ENCODE measurements at regions not wholly inside any gene's neighbourhood (a gene's known extent, or its start where the extent isn't known, plus 50 kb on each side); places are given as distances from the start of the nearest gene placed in this dataset.
"Not testable (repeated sequence)": the region's sequence is repeated elsewhere in the genome, so short reads cannot be mapped to it uniquely, and the experiment has no call there.

DNA sequence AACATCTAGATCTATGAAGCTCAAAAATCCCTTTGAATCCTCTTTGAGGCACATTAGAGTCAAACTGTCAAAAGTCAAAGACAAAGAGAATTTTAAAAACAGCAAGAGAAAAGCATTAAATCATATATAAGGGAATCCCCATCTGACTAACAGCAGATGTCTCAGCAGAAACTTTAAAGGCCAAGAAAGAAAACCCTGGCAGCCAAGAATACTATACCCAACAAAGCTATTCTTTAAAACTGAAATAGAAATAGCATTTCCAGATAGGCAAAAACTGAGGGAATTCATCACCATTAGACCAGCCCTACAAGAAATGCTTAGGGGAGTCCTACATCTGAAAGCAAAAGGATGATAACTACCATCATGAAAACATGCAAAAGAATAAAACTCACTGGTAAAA, 211.2 kb upstream of the PDZRN3 start:
- no peak for FAIRE-seq

- no peak for FAIRE-seq
Observed at GRCh38 chr3:73832426-73832825, 207.7 kb upstream of the PDZRN3 start.

GRCh38 chr3:73828348-73828747, 203.6 kb upstream of the PDZRN3 start:
- FAIRE-seq, result no peak

DNA sequence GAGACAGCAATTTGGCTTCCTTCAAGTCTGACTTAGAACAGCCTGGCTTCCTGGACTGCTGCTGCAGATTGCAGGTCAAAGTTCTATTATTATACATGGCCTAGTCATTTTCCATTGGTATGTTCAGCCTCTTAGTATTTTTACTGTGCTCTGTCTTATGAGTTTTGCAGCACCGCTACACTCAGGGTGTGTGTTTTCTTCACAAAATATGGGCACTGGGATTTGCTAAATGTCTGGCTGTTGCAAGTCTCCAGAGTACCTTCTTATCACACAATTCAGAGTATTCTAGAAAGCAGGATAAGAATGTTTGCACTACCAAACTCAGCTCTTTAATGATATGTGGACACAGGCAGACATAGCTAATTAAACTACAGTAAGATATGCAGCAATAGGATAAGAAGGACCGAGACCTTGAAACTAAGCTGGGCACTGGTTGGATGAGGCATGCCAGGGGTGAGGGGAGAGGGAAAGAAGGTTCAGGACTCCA, 203.0 kb upstream of the PDZRN3 start:
- FAIRE-seq, result no peak

DNA sequence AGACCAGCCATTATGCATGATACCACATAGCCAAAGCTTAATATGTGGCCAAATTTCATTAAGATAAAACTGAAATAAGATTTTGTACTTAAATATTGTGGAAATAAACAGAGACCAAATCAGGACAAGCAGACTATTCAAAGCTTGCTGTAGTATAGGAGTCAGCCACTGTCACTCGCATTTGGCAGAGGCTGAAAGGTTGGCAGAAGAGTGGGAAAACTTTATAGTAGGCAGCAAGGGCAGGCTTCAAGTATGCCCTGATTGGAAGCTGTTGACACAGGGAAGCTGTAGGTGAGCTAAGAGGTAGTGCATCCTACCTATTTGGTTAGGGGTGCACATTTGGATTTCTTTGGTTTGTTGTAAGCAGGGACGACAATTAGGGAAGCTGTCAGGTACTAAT, 202.5 kb upstream of the PDZRN3 start:
- no peak for FAIRE-seq

DNA sequence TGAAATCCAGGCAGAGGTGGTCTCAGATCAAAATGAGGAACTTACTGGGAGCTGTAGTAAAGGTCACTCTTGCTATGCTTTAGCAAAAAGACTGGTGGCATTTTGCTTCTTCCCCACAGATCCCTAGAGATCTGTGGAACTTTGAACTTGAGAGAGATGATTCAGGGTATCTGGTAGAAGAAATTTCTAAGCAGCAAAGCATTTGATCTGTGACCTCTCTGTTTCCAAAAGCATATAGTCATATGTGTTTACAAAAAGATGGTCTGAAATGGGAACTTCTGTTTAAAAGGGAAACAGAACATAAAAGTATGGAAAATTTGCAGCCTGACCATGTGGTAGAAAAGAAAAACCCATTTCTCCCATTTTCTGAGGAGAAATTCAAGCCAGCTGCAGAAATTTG, 196.2 kb upstream of the PDZRN3 start:
- not testable (repeated sequence) for FAIRE-seq

DNA sequence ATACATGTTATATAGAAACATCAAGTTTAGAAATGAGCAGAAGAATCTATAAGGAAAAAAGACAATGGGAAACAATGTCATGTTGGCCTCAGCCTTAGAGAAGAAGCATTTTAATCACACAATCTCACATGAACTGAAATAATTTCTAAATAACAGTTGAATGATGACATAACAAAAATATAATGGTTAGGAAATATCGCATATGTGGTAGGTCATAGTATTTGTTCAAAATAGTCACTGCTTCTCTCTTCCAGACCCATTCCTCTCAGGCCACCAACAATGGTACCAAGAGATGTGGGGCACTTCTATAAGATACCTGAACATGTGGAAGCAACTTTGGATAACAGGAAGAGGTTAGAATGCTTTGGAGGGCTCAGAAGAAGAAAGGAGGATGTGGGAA, 195.7 kb upstream of the PDZRN3 start:
- no peak for FAIRE-seq

DNA sequence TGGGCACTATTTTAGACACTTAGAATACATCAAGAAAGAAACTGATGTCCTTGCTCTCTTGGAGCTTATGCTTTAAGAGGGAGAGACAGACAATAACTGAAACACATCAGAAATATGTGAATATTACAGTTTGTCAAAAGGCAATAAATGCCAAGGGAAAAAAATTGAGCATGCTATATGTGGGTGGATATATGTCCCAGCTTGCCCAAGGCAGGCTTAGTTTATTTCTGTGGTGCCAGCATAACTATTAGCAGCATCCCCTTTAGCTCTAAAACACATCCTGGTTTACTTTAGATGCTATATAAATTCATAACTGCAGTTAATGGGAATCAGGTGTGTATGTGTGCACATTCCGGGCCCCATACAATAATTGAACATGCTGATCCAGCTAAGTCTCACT, 191.2 kb upstream of the PDZRN3 start:
- no peak for FAIRE-seq

DNA sequence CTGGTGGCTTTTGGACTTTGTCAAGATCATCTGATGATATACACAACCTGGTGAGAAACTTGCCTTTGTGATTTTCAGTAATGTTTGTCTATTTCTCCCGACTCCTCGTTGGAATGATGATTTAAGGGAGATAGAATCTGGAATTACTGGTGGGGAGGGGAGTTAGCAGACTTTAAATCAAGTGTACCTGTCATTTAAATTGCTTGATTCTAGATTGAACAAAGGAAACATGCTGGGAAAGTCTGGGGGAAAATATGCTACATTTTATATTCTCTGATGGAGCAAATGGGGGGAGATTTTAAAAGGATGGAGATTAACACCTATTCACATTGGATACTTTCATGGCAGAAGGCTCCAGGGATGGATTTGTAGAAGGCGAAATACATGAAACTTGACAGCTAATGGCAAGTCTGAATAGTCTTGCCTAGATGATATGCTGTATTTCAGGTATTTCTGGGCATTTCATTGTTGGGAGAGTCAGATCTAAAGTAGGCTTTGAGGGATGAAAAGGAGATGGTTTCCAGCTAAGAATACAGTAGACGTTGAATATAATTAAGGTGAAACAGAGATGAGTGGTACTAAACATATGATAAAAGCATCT, 189.1 kb upstream of the PDZRN3 start:
- no peak for FAIRE-seq

DNA sequence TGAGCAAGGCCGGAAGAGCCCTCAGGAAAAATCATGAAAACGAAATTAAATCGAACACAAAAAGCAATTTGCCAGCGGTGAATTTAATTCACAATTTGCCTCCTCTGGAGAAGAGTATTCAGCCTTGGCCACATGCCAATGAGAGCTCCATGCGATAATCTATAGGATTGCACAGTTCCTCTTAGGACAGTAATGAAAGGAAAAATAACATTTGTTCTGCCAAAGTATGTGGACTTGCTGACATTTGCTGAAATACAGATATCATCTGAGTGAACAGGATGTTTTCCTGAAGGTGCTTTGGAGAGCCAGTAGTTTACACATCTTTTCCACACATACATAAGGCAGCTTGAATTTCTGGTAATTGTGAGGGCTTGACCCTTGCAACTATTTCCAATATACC, 188.6 kb upstream of the PDZRN3 start:
- FAIRE-seq, result no peak

GRCh38 chr3:73812054-73812453, 187.3 kb upstream of the PDZRN3 start:
- no peak for FAIRE-seq

- no peak for FAIRE-seq
Observed at GRCh38 chr3:73808862-73809509, 184.2 kb upstream of the PDZRN3 start.

GRCh38 chr3:73805435-73805834, 180.7 kb upstream of the PDZRN3 start:
- FAIRE-seq, result no peak

DNA sequence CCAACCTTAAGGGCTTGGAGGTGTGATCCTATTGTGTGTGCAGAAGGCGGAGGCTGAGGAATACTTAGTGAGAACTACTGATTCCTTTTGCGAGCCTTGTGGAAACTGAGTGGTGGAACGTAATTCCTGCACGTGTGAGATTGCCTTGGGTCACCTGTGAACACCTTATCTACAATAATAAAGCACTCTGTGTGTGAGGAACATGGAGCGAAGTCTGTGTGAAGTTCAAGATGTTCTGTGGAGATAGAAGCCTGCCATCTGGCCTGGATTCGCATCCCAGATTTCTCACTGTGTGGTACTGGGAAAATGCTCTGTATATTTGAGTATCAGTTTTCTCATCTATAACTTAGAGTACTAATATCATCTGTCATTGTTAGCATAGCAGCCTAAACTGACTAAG, 179.5 kb upstream of the PDZRN3 start:
- no peak for FAIRE-seq

- FAIRE-seq, result no peak
Observed at GRCh38 chr3:73801444-73801843, 176.7 kb upstream of the PDZRN3 start.

DNA sequence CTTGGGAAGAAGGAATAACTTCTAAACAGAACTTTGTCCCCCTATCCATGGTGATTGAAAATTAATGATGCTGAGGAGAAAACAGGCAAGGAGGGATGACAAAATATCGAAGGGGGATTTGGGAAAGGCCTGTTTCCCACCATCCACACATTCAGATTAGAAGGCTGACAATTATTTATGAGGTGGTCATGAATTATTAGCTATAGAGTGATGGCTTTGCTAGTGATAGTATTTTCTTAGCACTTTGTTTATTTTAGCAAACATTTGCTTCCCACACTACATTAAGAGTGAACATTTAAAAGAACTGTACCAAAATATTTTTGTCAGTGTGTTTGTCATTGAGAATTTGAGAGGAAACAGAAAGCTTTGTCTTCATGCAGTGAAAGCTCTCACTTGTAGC, 172.6 kb upstream of the PDZRN3 start:
- no peak for FAIRE-seq

GRCh38 chr3:73796382-73796781, 171.6 kb upstream of the PDZRN3 start:
- no peak for FAIRE-seq

GRCh38 chr3:73791356-73791755, 166.6 kb upstream of the PDZRN3 start:
- no peak for FAIRE-seq

- no peak for FAIRE-seq
Observed at GRCh38 chr3:73789825-73790444, 165.2 kb upstream of the PDZRN3 start.

GRCh38 chr3:73787620-73788019, 162.9 kb upstream of the PDZRN3 start:
- FAIRE-seq, result no peak

GRCh38 chr3:73786998-73787397, 162.3 kb upstream of the PDZRN3 start:
- FAIRE-seq, result no peak

DNA sequence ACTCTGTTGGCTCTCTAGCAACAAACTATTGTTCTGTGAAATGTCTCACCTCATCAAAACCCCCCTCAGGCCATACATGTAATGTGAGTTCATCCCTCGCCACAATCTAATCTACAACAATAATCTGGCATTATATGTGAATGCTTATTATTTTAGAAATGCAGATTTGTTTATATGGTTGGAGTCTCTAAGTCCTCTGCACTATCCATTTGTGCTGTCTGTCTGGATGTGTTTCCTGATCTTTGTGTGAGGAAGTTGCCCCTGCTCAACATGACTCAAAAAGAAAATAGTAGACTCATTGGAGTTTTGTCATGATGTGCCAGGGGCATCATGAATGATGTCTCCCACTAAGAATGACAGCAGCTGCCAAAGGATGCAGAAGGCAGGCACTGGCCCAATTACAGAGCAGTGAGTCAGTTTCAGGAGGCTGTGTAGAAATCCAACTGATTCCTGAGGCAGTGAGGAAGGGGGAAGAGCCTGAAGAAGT, 161.6 kb upstream of the PDZRN3 start:
- no peak for FAIRE-seq

GRCh38 chr3:73784686-73785392, 160.1 kb upstream of the PDZRN3 start:
- FAIRE-seq, result no peak

GRCh38 chr3:73783811-73784210, 159.1 kb upstream of the PDZRN3 start:
- peak; percentile 41 for FAIRE-seq

All from islet of Langerhans (tissue), 1 donor.